ENCODE measurements at regions not wholly inside any gene's neighbourhood (a gene's known extent, or its start where the extent isn't known, plus 50 kb on each side); places are given as distances from the start of the nearest gene placed in this dataset.

GRCh38 chr7:8908889-8909288 is 475.5 kb downstream of the NXPH1 start:
- TF ChIP-seq POLR2A (IDR thresholded peaks at IDR 0.05) (no peak), CTCF (IDR thresholded peaks at IDR 0.05) (no peak), EP300 (IDR thresholded peaks at IDR 0.05) (no peak), POLR2AphosphoS5 (IDR thresholded peaks at IDR 0.05) (no peak)
- H3K4me1 ChIP-seq: no peaks in the 10 kb centered on the region
- H3K27ac ChIP-seq: no peak overlapping the region
- WGBS, 5 donors: 29 to 81% (median 64%) methylated on average over 1 of the region's 1 CpG
- no peak overlapping the region for H3K4me3 ChIP-seq
- no peaks in the 10 kb centered on the region for H3K9me3 ChIP-seq
- no peak for DNase-seq
- H3K27me3 ChIP-seq: no peaks in the 10 kb centered on the region
- H3K36me3 ChIP-seq: no peaks in the 10 kb centered on the region
- intact Hi-C loops (cut with DNase I; ENCODE audit: low total_unique reads): no loop called here

DNA sequence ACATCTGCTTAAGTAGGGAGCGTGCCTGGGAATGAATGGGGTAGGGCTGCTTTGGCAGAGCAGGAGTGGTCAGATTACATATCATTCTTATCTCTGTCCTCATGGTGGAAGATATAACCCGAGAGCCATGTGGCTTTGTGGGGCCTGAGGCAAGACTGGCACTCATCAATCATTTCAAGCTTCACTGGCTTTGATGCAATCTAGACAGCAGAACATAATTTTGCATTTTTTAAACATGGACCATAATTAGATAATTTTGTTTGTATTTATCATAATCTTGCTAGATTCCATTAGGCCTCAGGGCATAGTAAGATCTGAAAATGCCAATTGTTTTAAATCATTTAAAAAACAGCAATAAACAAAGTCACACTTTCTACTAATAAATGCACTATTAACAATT is 480.3 kb downstream of the NXPH1 start:
- intact Hi-C loops (cut with DNase I; ENCODE audit: low total_unique reads): no loop called here
- Histone ChIP-seq H3K27me3 (no peaks in the 10 kb centered on the region), H3K36me3 (no peaks in the 10 kb centered on the region), H3K4me1 (no peaks in the 10 kb centered on the region), H3K27ac (no peak overlapping the region), H3K9me3 (no peaks in the 10 kb centered on the region), H3K4me3 (no peak overlapping the region)
- TF ChIP-seq POLR2A (IDR thresholded peaks at IDR 0.05) (no peak), EP300 (IDR thresholded peaks at IDR 0.05) (no peak), POLR2AphosphoS5 (IDR thresholded peaks at IDR 0.05) (no peak), CTCF (IDR thresholded peaks at IDR 0.05) (no peak)
- no peak for DNase-seq
- 8 to 42% (median 28%) methylated on average over 2 of the region's 2 CpGs for WGBS, 5 donors

DNA sequence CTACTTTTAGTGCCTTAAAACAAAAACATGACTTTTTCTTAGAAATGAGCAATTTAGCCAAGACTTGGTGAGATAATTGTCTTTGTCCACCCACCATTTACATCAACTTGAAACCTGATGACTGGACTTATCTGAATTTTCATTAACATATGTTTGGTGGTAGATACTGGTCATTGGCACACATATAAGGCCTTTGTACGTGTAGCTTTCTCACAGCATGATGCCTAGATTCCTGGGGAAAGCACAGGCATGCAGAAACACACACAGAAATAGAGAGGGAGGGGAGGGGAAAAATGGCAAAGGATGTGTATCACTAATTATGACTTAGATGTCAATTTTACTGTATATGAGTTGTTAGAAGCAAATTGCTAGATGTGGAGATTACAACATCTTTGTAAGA is 488.4 kb downstream of the NXPH1 start:
- Histone ChIP-seq H3K27me3 (no peaks in the 10 kb centered on the region), H3K4me3 (no peak overlapping the region), H3K4me1 (no peaks in the 10 kb centered on the region), H3K9me3 (no peaks in the 10 kb centered on the region), H3K36me3 (no peaks in the 10 kb centered on the region), H3K27ac (no peak overlapping the region)
- intact Hi-C loops (cut with DNase I; ENCODE audit: low total_unique reads): no loop called here
- 48 to 65% (median 62%) methylated on average over 1 of the region's 1 CpG for WGBS, 5 donors
- DNase-seq: no peak
- no peak for TF ChIP-seq POLR2A (IDR thresholded peaks at IDR 0.05)
- TF ChIP-seq POLR2AphosphoS5 (IDR thresholded peaks at IDR 0.05): no peak
- no peak for TF ChIP-seq EP300 (IDR thresholded peaks at IDR 0.05)
- TF ChIP-seq CTCF (IDR thresholded peaks at IDR 0.05): no peak

DNA sequence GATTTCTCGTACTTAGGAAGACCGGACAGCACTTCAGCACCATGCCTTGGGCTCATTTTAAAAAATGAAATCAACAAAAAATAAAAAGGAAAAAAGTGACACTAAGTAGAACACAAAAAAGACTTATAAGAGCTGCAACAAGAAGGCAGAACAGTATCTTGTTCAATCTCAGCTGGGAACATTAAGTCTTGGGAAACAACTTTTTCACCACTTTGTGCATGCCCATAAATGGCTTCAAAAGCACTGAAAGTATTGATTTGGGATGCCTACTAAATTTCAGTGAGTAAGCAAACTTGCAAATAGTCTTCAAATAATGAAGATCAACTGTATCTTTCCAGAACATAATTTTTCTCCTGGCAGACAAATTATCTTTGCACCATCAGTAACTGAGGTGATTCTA is 489.3 kb downstream of the NXPH1 start:
- Histone ChIP-seq H3K4me1 (no peaks in the 10 kb centered on the region), H3K9me3 (no peaks in the 10 kb centered on the region), H3K27ac (no peak overlapping the region), H3K4me3 (no peak overlapping the region), H3K36me3 (no peaks in the 10 kb centered on the region), H3K27me3 (no peaks in the 10 kb centered on the region)
- 45 to 71% (median 65%) methylated on average over 2 of the region's 2 CpGs for WGBS, 5 donors
- intact Hi-C loops (cut with DNase I; ENCODE audit: low total_unique reads): no loop called here
- TF ChIP-seq POLR2AphosphoS5 (IDR thresholded peaks at IDR 0.05): no peak
- no peak for TF ChIP-seq POLR2A (IDR thresholded peaks at IDR 0.05)
- TF ChIP-seq EP300 (IDR thresholded peaks at IDR 0.05): no peak
- TF ChIP-seq CTCF (IDR thresholded peaks at IDR 0.05): no peak
- no peak for DNase-seq
